Left renal cortex interstitium (tissue), 4 donors: ENCODE measurements at regions not wholly inside any gene's neighbourhood (a gene's known extent, or its start where the extent isn't known, plus 50 kb on each side); places are given as distances from the start of the nearest gene placed in this dataset.

Experiments used
- DNase-seq, 4 donors: peaks; one replicate each; pipeline ENCODE4 v3.0.0-alpha.2; 2013; ENCODE audit warnings: low read depth in 4 of 4, low spot score in 2 of 4, missing footprints in 1 of 4

DNA sequence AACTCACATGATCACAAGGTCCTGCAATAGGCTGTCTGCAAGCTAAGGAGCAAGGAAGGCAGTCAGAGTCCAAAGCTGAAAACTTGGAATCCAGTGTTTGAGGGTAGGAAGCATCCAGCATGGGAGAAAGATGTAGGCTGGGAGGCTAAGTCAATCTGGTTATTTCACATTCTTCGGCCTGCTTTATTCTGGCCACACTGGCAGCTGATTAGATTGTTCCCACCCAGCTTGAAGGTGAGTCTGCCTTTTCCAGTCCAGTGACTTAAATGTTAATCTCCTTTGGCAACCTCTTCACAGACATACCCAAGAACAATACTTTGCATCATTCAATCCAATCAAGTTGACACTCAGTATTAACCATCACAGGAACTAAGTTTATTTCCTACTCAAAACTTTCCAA, 453.4 kb downstream of the TLE4 start:
- DNase-seq, result no peak

- DNase-seq, result no peak
Measured at GRCh38 chr9:80020530-80020929, 448.8 kb downstream of the TLE4 start.

DNA sequence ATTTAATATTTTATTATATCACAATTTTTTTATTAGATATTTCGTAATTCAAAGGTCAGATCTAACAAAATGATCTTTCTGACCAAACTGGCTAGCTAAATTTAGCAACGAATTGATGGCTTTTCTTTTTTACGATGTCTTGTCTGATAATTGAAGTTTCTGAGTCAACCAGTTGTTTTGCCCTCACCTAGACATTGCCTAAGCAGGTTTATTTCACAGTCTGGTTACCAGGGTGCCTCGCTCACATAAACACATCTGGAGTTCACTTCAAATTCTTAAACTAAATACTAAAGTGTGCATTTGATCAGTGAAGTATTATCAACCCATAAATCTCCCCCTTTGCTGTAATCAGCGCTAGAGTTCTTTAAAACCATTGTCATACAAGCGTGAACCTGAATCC, 448.3 kb downstream of the TLE4 start:
- DNase-seq, result no peak

- DNase-seq, result no peak
Measured at GRCh38 chr9:80013891-80014290, 442.1 kb downstream of the TLE4 start.

DNA sequence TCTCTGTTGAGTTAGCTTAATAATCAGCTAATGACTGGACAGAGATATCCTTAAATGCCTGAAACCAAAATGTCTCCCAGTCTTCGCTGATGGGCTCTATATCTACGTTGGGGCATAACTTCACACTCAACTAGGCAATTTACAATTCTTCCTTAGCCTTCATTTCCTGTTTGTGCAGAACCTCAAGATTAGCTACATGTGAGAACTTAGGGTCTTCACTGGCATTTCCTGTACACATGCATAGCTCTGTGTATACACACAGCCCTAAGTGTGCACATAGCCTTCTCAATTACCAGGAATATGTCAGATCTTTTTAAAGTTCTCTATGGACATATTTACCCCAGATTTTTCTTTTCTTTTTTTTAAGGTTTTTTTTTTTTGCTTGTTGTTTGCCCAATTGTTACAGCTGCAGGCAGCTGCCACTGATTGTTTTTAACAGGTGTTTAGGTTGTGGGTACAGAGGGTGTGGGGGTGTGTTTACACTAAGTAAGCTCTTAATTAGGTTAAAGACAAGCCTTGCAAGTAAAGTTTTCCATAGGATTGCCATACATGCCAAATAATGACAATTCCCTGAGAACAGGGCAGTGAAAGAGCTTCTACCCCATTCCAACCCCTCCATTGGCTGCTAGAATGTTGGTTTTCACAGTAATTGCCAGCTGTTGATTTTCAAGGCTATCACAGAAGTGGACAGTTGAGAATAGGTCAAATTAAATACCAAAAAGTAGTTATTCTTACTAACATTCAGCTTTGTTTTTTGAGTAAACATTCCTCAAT, 441.0 kb downstream of the TLE4 start:
- DNase-seq, result no peak

DNA sequence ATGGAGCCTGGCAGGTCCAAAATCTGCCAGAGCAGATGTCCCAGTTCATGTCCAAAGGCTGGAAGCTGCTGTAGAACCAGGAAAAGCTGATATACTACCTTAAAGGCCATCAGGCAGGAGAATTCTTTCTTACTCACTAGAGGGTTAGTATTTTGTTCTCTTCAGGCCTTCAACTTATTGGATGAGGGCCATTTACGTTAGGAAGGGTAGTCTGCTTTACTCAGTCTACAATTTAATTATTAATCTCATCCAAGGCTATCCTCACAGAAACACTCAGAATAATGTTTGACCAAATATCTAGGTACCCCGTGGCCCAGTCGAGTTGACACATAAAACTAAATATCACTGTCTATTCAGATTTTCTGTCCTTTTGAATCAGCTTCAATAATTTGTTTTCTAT, 437.4 kb downstream of the TLE4 start:
- no peak for DNase-seq

GRCh38 chr9:80004714-80005113, 432.9 kb downstream of the TLE4 start:
- no peak for DNase-seq

- DNase-seq, result no peak
Measured at GRCh38 chr9:79990536-79990935, 418.8 kb downstream of the TLE4 start.

GRCh38 chr9:79989079-79989478, 417.3 kb downstream of the TLE4 start:
- DNase-seq, result no peak

- no peak for DNase-seq
Measured at GRCh38 chr9:79988126-79988525, 416.4 kb downstream of the TLE4 start.

GRCh38 chr9:79986437-79986836, 414.7 kb downstream of the TLE4 start:
- DNase-seq, result no peak

GRCh38 chr9:79985772-79986171, 414.0 kb downstream of the TLE4 start:
- no peak for DNase-seq

DNA sequence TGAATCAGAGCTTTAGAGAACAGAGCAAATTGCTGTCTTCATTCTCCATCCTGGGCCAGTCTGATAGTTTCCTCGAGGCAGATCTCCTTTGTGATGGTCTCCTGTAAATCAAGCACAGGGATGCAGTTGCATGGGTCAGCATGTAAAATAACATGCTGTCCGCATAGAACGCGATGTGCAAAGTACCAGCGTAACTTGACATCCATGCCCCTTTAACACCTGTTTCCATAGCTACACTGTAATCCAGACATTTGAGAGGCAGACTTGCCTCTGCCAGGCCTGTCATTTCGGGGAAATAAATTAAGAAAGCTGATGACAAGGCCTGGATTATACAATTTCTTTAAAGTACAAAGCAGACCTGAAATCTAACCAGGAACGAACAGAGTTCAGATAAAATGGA, 413.5 kb downstream of the TLE4 start:
- DNase-seq, result no peak

DNA sequence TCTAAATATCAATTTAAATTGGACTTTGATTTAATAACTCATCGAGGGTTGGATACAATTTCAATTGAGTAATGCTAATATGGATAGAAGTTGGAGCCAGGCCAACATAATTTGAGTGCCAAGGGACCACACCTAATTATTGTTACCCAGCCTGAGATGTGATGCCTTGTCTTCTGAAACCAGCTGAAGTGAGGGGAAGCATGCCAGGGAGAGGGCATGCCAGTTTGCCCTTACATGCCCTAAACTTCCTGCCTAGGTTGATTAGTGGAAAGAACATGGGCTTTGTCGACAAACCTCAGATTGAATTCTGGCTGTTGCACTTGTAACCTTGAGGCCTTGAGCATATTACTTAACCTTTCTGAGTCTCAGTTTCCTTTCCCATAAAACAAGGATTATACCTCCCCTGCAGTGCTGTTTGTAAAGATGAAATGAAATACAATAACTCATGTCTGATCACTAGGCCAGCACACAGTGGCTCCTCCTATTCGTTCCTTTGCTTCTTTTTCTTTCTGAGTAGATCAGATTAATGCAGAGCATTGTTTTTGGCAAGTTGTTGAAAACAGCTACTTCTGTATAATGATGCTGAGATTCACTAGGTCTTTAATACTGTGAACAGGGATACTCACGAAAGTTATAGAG, 412.8 kb downstream of the TLE4 start:
- no peak for DNase-seq

- DNase-seq, result peak in 1 of 4 donors; percentile 41
Measured at GRCh38 chr9:79980432-79980831, 408.7 kb downstream of the TLE4 start.

DNA sequence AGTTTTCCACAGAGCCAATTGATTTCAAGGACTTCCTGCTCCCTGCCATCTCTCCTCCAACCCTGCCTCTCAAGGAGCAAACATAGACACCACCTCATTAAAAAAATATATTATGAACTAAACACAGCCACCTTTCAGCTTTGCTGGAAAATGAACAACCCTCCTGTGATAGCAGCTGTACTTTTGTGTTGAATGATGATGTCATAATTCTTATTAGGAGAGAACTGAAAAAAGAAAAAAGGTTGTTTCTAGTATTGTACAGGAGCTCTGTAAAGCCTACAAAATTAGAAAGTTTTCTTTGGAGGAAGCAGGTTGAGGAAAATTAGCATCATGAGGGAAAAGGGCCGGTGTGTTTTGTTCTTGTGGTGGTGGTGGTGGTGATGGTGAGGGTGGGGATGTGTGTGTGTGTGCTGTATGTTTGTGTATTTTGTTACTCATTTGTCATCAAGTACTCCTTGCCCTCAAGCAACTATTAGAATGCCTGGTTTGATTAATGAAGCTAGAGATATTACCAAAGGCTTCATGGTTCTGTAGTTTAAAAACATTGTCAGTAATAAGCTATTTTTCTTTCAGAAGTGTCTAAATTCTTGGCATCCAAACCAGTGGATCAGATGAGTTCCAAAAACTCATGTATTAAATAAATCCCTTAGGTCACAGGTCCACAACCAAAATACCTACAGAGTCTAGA, 405.9 kb downstream of the TLE4 start:
- DNase-seq, result no peak

DNA sequence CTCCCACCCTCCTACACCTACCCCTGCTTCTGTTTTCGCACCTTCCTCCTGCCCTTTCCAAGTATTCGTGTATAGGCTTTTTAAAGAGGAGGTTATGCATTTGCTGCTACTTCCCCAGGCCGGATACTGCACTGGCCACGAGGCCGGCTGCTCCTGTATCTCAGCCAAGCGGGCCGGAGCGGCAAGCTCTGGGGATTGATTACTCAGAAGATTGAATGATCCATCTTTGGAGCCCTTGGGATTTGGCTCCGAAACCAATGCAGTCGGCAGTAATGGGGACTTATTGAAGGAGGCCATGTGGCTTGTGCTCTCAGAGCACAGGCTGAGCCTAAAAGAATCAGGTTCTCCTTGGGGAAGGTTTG, 405.3 kb downstream of the TLE4 start:
- no peak for DNase-seq

GRCh38 chr9:79976257-79977073, 404.7 kb downstream of the TLE4 start:
- DNase-seq, result peak; percentile 34 to 77 (median 51)

DNA sequence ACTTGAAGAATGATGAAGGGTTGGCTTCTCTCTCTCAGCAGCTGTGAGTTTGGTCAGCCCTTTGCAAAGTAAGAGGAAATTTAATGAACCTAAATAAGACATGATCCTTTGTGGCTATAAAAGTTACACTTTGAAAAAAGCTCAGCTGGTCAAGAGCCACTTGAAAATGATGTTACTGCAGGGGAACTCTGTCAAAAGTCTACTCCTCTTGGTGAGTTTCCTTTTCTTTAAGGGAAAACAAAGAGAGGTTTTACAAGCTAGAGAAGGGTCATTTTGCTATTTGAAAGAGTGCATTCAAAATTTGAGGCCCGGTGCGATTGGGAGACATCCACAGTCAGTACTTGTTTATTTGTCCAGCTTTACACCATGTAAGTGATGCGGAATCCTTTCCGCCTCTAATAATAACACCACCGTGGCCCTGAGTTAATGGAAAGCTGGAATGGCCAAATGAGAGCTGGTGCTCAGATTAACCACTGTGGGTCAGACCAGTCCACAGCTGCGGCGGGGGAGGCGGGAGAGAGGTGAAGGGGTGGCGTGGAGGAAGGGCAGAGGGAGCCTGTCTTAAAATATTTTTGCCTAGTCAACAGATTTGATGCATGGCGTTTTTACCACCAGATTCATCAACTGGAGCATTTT, 404.0 kb downstream of the TLE4 start:
- peak in 3 of 4 donors; percentile 46 to 63 (median 53) for DNase-seq

GRCh38 chr9:79974806-79975422, 403.1 kb downstream of the TLE4 start:
- DNase-seq, result no peak
